A673 (cell line): ENCODE measurements at regions not wholly inside any gene's neighbourhood (a gene's known extent, or its start where the extent isn't known, plus 50 kb on each side); places are given as distances from the start of the nearest gene placed in this dataset.

Experiments used
- CTCF ChIP-seq: fragments of 300-800, 200-600 bp; sonication (generic); conservative IDR thresholded peaks from 2 replicates; pipeline ENCODE4 v1.5.1; 2017; ENCODE audit warnings: low read depth, mild to moderate bottlenecking, antibody characterized with exemption, low read length, moderate library complexity, mixed read lengths
- EZH2 ChIP-seq: fragments of 200-600 bp; sonication (generic); IDR thresholded peaks from 2 replicates; pipeline ENCODE4 v1.6.1; 2017; ENCODE audit warnings: borderline replicate concordance, low read depth, mild to moderate bottlenecking, mixed read lengths, antibody characterized with exemption, low read length; ENCODE audit not compliant: poor library complexity, severe bottlenecking

- TF ChIP-seq CTCF, result no peak
- TF ChIP-seq EZH2, result no peak
These were observed 145.0 kb upstream of the DMAC1 start for GRCh38 chr9:7944572-7944971.
